Neural progenitor cell (in vitro differentiated cells): ENCODE measurements at regions not wholly inside any gene's neighbourhood (a gene's known extent, or its start where the extent isn't known, plus 50 kb on each side); places are given as distances from the start of the nearest gene placed in this dataset.

Source experiments
- EZH2 ChIP-seq: fragments of 200-600 bp; sonication (generic); IDR thresholded peaks from 2 replicates; pipeline ENCODE4 v1.6.1; 2017; ENCODE audit warnings: antibody characterized with exemption, mild to moderate bottlenecking, moderate library complexity
- TF ChIP-seq, protein P1 (sequence below): fragments of 200-600 bp; sonication (generic); IDR thresholded peaks from 2 replicates; pipeline ENCODE4 v1.5.1; 2017; ENCODE audit warnings: antibody characterized with exemption, mild to moderate bottlenecking

GRCh38 chr5:23994581-23995370 is 487.4 kb downstream of the PRDM9 start:
- no peak for TF ChIP-seq EZH2
- TF ChIP-seq, protein P1, sequence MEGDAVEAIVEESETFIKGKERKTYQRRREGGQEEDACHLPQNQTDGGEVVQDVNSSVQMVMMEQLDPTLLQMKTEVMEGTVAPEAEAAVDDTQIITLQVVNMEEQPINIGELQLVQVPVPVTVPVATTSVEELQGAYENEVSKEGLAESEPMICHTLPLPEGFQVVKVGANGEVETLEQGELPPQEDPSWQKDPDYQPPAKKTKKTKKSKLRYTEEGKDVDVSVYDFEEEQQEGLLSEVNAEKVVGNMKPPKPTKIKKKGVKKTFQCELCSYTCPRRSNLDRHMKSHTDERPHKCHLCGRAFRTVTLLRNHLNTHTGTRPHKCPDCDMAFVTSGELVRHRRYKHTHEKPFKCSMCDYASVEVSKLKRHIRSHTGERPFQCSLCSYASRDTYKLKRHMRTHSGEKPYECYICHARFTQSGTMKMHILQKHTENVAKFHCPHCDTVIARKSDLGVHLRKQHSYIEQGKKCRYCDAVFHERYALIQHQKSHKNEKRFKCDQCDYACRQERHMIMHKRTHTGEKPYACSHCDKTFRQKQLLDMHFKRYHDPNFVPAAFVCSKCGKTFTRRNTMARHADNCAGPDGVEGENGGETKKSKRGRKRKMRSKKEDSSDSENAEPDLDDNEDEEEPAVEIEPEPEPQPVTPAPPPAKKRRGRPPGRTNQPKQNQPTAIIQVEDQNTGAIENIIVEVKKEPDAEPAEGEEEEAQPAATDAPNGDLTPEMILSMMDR = peak; percentile 52
